Fibroblast of lung (primary cell): ENCODE measurements at regions not wholly inside any gene's neighbourhood (a gene's known extent, or its start where the extent isn't known, plus 50 kb on each side); places are given as distances from the start of the nearest gene placed in this dataset.

Experiments used
- DNase-seq, 2 donors: peaks; one replicate each; pipeline versions ENCODE4 v3.0.0 to v3.0.0-alpha.2; 2010; ENCODE audit warnings: low read depth in 2 of 2
- H2AFZ ChIP-seq: 2 replicates; pipeline ENCODE4 v1.5.1; 2012; ENCODE audit warnings: low read length, control low read depth, inconsistent platforms
- H3K27ac ChIP-seq: 2 replicates; pipeline ENCODE4 v1.5.1; 2011; ENCODE audit warnings: low read length, control low read depth; ENCODE audit not compliant: insufficient read depth
- H3K27me3 ChIP-seq: 2 replicates; pipeline ENCODE4 v1.5.1; 2011; ENCODE audit warnings: mild to moderate bottlenecking, low read length; ENCODE audit not compliant: control insufficient read depth, insufficient read depth
- H3K36me3 ChIP-seq: 2 replicates; pipeline ENCODE4 v1.5.1; 2011; ENCODE audit warnings: low read length; ENCODE audit not compliant: control insufficient read depth, insufficient read depth
- H3K4me1 ChIP-seq: 2 replicates; pipeline ENCODE4 v1.5.1; 2011; ENCODE audit warnings: low read length; ENCODE audit not compliant: control insufficient read depth, insufficient read depth; ENCODE audit errors: extremely low read depth
- H3K4me2 ChIP-seq: 2 replicates; pipeline ENCODE4 v1.5.1; 2011; ENCODE audit warnings: low read length, control low read depth; ENCODE audit not compliant: insufficient read depth; ENCODE audit errors: extremely low read depth
- H3K4me3 ChIP-seq, 4 experiments: fragments of 200-600 bp in 1 of 4; sonication (generic) in 1 of 4; replicated peaks in 1 of 4; 2 replicates each; pipeline ENCODE4 v1.5.1; 2011 to 2016; ENCODE audit warnings: low read length in 4 of 4, low read depth in 3 of 4, mild to moderate bottlenecking in 3 of 4, control low read depth in 2 of 4, inconsistent platforms in 1 of 4, mixed read lengths in 1 of 4; ENCODE audit not compliant: insufficient read depth in 1 of 4; ENCODE audit errors: control extremely low read depth in 1 of 4
- H3K79me2 ChIP-seq: 2 replicates; pipeline ENCODE4 v1.5.1; 2012; ENCODE audit warnings: mild to moderate bottlenecking, low read length, inconsistent platforms; ENCODE audit not compliant: control insufficient read depth, insufficient read depth
- H3K9ac ChIP-seq: 2 replicates; pipeline ENCODE4 v1.5.1; 2011; ENCODE audit warnings: mild to moderate bottlenecking, low read length, control low read depth; ENCODE audit not compliant: insufficient read depth
- H3K9me3 ChIP-seq: 2 replicates; pipeline ENCODE4 v1.5.1; 2012; ENCODE audit warnings: low read depth, low read length; ENCODE audit not compliant: control insufficient read depth, insufficient read depth
- H4K20me1 ChIP-seq: 2 replicates; pipeline ENCODE4 v1.5.1; 2011; ENCODE audit warnings: low read length; ENCODE audit not compliant: control insufficient read depth, insufficient read depth; ENCODE audit errors: extremely low read depth
- EZH2 ChIP-seq: IDR thresholded peaks from 2 replicates; pipeline ENCODE4 v1.5.1; 2012; ENCODE audit warnings: low read length, control low read depth, mild to moderate bottlenecking; ENCODE audit errors: missing control alignments
- TF ChIP-seq, protein P1 (sequence below), 2 donors: IDR thresholded peaks in 1 of 2; conservative IDR thresholded peaks in 1 of 2; 1 replicate in 1 of 2; 2 replicates in 1 of 2; pipeline ENCODE4 v1.5.1; 2011 to 2012; ENCODE audit warnings: low read length in 2 of 2, control low read depth in 1 of 2, inconsistent platforms in 1 of 2, low read depth in 1 of 2, mild to moderate bottlenecking in 1 of 2

DNA sequence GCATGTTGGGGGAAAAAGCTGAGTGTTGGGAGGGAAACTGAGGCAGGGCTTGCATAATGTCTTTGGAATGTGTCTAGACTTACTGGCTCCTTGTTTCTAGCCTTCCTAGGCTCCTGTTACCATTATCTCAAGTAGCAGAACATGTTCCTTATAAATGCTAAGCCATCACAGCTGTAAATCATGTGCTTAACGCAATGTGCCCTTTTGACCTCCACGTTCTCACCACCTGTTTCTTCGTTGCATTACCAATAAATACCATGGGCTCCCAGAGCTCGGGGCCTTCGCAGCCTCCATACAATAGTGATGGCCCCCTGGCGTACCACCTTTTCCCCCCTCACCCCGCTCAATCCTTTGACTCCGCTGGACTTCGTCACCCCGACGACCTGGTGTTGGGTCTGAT, 54.0 kb upstream of the CWC22 start:
- Histone ChIP-seq H3K36me3 (no peaks in the 10 kb centered on the region), H2AFZ (no peak overlapping the region), H3K9ac (no peak overlapping the region), H3K27ac (no peak overlapping the region), H3K27me3 (peaks cover 2% of the 10 kb centered on the region), H3K4me2 (no peak overlapping the region), H3K79me2 (no peaks in the 10 kb centered on the region), H3K4me1 (no peaks in the 10 kb centered on the region), H3K9me3 (no peaks in the 10 kb centered on the region), H3K4me3 (no peak overlapping the region), H4K20me1 (no peaks in the 10 kb centered on the region)
- TF ChIP-seq, protein P1, sequence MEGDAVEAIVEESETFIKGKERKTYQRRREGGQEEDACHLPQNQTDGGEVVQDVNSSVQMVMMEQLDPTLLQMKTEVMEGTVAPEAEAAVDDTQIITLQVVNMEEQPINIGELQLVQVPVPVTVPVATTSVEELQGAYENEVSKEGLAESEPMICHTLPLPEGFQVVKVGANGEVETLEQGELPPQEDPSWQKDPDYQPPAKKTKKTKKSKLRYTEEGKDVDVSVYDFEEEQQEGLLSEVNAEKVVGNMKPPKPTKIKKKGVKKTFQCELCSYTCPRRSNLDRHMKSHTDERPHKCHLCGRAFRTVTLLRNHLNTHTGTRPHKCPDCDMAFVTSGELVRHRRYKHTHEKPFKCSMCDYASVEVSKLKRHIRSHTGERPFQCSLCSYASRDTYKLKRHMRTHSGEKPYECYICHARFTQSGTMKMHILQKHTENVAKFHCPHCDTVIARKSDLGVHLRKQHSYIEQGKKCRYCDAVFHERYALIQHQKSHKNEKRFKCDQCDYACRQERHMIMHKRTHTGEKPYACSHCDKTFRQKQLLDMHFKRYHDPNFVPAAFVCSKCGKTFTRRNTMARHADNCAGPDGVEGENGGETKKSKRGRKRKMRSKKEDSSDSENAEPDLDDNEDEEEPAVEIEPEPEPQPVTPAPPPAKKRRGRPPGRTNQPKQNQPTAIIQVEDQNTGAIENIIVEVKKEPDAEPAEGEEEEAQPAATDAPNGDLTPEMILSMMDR (conservative IDR thresholded peaks at IDR 0.05 in 1 of 2, IDR thresholded peaks at IDR 0.05 in 1 of 2; ENCODE audit: low read depth in 1 of 2, low read length in 2 of 2), result no peak
- TF ChIP-seq EZH2, result no peak
- DNase-seq, result no peak

DNA sequence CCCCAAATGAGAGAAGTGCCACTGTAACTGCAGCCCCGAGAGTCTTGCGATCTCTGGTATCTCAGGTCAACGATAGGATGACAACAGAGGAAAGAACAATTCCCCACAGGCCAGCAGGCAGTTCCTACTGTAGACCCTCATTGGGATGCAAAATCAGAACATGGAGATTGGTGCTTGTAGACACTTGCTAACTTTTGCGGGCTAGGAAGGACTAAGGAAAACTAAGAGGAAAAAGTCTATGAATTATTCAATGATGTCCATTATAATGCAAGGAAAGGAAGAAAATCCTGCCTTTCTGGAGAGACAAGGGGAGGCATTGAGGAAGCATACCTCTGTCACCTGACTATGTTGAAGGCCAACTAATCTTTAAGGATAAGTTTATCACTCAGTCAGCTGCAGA, 51.9 kb upstream of the CWC22 start:
- H3K36me3 ChIP-seq, result no peaks in the 10 kb centered on the region
- H3K9ac ChIP-seq, result no peak overlapping the region
- H4K20me1 ChIP-seq, result no peaks in the 10 kb centered on the region
- H3K27ac ChIP-seq, result no peak overlapping the region
- no peak overlapping the region for H2AFZ ChIP-seq
- H3K9me3 ChIP-seq, result no peaks in the 10 kb centered on the region
- peaks cover 2% of the 10 kb centered on the region for H3K27me3 ChIP-seq
- no peak overlapping the region for H3K4me2 ChIP-seq
- no peak overlapping the region for H3K4me3 ChIP-seq
- TF ChIP-seq, protein P1 (conservative IDR thresholded peaks at IDR 0.05 in 1 of 2, IDR thresholded peaks at IDR 0.05 in 1 of 2; ENCODE audit: low read depth in 1 of 2, low read length in 2 of 2), result no peak
- TF ChIP-seq EZH2, result no peak
- no peak for DNase-seq
- no peaks in the 10 kb centered on the region for H3K79me2 ChIP-seq
- no peaks in the 10 kb centered on the region for H3K4me1 ChIP-seq

DNA sequence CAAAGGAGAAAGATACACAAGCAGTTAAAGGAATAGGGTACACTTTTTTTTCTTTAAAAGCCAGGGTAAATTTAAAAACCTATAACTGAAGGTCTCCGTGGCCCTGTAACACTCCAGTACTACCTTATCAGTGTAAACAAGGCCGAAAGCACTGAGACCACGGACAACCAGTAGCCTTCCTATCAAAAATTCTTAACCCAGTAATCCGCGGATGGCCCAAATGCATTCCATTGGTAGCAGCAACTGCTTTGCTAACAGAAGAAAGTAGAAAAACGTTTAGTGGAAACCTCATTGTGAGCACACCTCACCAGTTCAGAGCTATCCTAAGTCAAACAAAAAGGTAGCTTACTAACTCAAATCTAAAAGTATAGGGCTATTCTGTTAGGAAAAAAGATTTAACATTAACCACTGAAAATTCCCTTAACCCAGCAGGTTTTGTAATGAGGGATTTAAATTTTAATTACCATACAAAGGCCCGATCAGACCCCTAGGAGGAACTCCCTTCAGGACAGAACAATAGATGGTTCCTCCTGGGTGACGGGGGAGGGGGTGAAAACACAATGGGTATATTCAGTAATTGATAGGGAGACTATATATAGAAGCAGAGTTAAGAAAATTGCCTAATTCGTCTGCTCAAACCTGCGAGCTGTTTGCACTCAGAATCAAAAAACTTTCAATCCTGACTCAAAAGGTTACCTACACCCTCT, 50.8 kb upstream of the CWC22 start:
- no peaks in the 10 kb centered on the region for H4K20me1 ChIP-seq
- no peak overlapping the region for H3K4me3 ChIP-seq
- TF ChIP-seq, protein P1 (conservative IDR thresholded peaks at IDR 0.05 in 1 of 2, IDR thresholded peaks at IDR 0.05 in 1 of 2; ENCODE audit: low read depth in 1 of 2, low read length in 2 of 2), result no peak
- no peak for TF ChIP-seq EZH2

More for the DNA sequence above, 50.8 kb upstream of the CWC22 start:
- H3K9me3 ChIP-seq, result no peaks in the 10 kb centered on the region
- H3K36me3 ChIP-seq, result no peaks in the 10 kb centered on the region
- H3K4me2 ChIP-seq, result no peak overlapping the region
- no peak overlapping the region for H2AFZ ChIP-seq
- no peaks in the 10 kb centered on the region for H3K27me3 ChIP-seq
- H3K4me1 ChIP-seq, result no peaks in the 10 kb centered on the region
- no peak overlapping the region for H3K9ac ChIP-seq
- H3K27ac ChIP-seq, result no peak overlapping the region
- no peak for DNase-seq
- no peaks in the 10 kb centered on the region for H3K79me2 ChIP-seq
